ENCODE measurements at regions not wholly inside any gene's neighbourhood (a gene's known extent, or its start where the extent isn't known, plus 50 kb on each side); places are given as distances from the start of the nearest gene placed in this dataset.

DNA sequence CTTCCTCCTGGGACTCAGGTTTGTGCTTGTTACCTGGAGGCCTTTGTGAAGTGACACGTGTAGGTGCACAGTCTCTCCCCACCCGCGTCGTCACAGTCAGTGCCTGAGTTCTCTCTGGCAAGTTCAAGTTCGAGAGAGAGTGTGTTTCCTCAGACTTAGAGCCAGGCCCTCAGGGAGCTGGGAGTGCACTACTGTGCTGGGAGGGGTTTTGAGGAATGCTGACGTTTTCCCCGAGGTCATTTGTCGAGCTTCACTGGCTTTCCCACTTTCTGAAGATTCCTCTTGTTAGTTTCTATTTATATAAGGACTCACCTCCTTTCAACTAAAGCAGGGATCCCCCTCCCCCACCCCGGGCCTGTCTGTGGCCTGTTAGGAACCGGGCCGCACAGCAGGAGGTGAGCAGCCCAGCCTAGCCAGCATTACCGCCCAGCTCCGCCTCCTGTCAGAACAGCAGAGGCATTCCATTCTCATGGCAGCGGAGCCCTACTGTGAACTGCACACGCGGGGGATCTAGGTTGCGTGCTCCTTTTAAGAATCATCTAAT, 209.2 kb downstream of the DIRAS2 start:
- Histone ChIP-seq H3K4me3 (ENCODE audit: low read depth, low read length) (peak overlapping the region; percentile 57), H3K9me3 (ENCODE audit: control insufficient read depth, insufficient read depth, low read length) (no peaks in the 10 kb centered on the region; the same call in 1 of the 2 replicates), H3K27ac (ENCODE audit: low read depth, low read length) (peak overlapping the region; percentile 81), H3K4me1 (ENCODE audit: control insufficient read depth, insufficient read depth, low read length) (peaks cover 35% of the 10 kb centered on the region), H3K9ac (ENCODE audit: low read depth, low read length) (no peak overlapping the region), H3K36me3 (ENCODE audit: control insufficient read depth, insufficient read depth, low read length) (peaks cover 5% of the 10 kb centered on the region; the same call in 1 of the 2 replicates), H3K27me3 (ENCODE audit: control insufficient read depth, insufficient read depth, low read length) (peaks cover 15% of the 10 kb centered on the region)

DNA sequence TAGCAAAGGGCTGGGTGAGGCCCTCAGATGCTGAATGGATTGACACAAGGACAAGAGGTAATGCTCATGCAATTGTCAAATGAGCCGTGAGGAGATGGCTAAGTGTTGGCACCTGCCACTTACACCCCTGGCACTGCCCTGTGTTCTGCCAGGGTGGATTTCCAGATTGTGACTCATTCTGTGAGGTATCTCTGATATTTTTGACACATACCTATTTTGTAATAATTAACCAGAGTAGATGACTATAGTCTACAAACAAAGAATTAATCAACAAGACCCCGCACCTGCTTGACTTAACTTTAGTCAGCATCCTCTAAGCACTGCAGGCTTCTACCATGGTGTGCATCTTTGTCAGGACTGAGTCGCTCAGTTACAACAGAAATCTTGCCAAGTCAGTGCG, 200.8 kb downstream of the DIRAS2 start:
- Histone ChIP-seq H3K9me3 (ENCODE audit: control insufficient read depth, insufficient read depth, low read length) (no peaks in the 10 kb centered on the region; the same call in 1 of the 2 replicates), H3K27ac (ENCODE audit: low read depth, low read length) (no peak overlapping the region), H3K9ac (ENCODE audit: low read depth, low read length) (no peak overlapping the region), H3K36me3 (ENCODE audit: control insufficient read depth, insufficient read depth, low read length) (no peaks in the 10 kb centered on the region), H3K27me3 (ENCODE audit: control insufficient read depth, insufficient read depth, low read length) (no peaks in the 10 kb centered on the region), H3K4me3 (ENCODE audit: low read depth, low read length) (no peak overlapping the region), H3K4me1 (ENCODE audit: control insufficient read depth, insufficient read depth, low read length) (peaks cover 23% of the 10 kb centered on the region)

DNA sequence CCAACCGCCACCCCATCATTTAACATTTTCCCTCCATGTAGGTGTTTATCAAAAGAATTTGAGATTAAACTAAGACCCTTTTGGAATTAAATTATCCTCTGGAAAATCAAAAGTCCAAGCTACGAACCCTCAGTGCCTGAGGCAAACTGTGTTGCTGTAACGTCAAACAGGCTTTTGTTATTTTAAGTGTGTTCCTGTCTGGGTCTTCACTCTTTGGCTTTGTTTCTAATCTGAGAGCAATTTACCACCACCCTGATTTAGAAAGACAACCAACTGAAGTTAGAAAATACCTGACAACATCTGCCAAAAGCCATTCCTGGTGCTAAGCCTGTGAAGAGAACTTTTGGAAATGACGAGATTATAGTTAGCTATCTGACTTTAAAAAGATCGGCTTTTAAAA, 199.9 kb downstream of the DIRAS2 start:
- Histone ChIP-seq H3K4me1 (ENCODE audit: control insufficient read depth, insufficient read depth, low read length) (peaks cover 20% of the 10 kb centered on the region), H3K36me3 (ENCODE audit: control insufficient read depth, insufficient read depth, low read length) (no peaks in the 10 kb centered on the region), H3K9ac (ENCODE audit: low read depth, low read length) (no peak overlapping the region), H3K27ac (ENCODE audit: low read depth, low read length) (no peak overlapping the region), H3K4me3 (ENCODE audit: low read depth, low read length) (no peak overlapping the region; the same call in 1 of the 2 replicates), H3K9me3 (ENCODE audit: control insufficient read depth, insufficient read depth, low read length) (no peaks in the 10 kb centered on the region; the same call in 1 of the 2 replicates), H3K27me3 (ENCODE audit: control insufficient read depth, insufficient read depth, low read length) (no peaks in the 10 kb centered on the region)

DNA sequence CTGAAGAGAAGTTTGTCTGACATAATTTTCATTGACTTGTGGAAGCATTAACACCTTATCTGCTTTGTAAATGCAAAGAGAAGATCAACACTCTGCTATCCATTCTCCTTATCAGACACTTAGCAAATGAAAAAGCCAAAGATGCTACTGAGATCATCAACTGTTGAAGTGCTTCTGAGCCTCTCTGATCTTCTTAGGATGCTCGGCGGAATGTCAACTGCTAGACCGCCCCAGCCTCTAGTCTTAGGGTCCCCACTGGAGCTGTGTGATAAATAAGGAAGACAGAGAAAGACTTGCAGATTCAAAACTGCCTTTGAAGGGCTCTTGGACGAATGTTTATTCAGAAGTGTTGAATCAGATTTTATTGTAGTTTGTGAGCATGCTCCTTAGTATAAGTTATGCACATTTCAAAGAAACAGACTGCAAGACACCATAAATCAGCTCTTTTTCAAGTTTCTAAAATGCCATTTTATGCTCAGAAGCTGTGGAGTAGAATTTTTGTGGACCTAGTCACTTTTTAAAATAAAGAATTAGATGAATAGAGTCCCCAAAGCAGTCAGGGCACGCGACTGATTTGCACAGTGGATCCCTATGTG, 197.9 kb downstream of the DIRAS2 start:
- no peak overlapping the region for H3K9ac ChIP-seq (ENCODE audit: low read depth, low read length)
- peaks cover 20% of the 10 kb centered on the region for H3K4me1 ChIP-seq (ENCODE audit: control insufficient read depth, insufficient read depth, low read length)
- no peaks in the 10 kb centered on the region for H3K9me3 ChIP-seq (ENCODE audit: control insufficient read depth, insufficient read depth, low read length)
- H3K27ac ChIP-seq (ENCODE audit: low read depth, low read length): no peak overlapping the region
- no peaks in the 10 kb centered on the region for H3K36me3 ChIP-seq (ENCODE audit: control insufficient read depth, insufficient read depth, low read length)
- no peaks in the 10 kb centered on the region for H3K27me3 ChIP-seq (ENCODE audit: control insufficient read depth, insufficient read depth, low read length)
- no peak overlapping the region for H3K4me3 ChIP-seq (ENCODE audit: low read depth, low read length)

DNA sequence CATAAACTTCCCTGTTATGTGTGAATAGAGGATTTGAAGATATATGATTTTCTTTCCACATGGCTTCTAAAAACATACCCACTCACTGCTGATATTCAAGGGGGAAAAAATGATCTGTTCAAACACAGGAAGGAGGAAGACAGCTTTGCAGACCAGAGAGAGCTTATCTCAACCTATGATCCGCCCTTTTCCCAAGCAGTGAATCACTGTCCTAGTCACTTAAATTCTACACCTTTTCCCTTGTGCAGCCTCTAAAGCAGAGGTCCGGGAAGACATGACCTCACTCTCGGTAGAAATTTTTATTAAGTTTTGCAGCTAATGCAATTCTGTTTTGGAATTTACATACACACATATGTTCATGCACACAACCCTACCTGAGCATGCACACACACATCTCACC, 197.2 kb downstream of the DIRAS2 start:
- H3K27ac ChIP-seq (ENCODE audit: low read depth, low read length): no peak overlapping the region
- H3K4me3 ChIP-seq (ENCODE audit: low read depth, low read length): no peak overlapping the region
- H3K9me3 ChIP-seq (ENCODE audit: control insufficient read depth, insufficient read depth, low read length): no peaks in the 10 kb centered on the region
- H3K9ac ChIP-seq (ENCODE audit: low read depth, low read length): no peak overlapping the region
- H3K4me1 ChIP-seq (ENCODE audit: control insufficient read depth, insufficient read depth, low read length): peaks cover 20% of the 10 kb centered on the region
- no peaks in the 10 kb centered on the region for H3K27me3 ChIP-seq (ENCODE audit: control insufficient read depth, insufficient read depth, low read length)
- H3K36me3 ChIP-seq (ENCODE audit: control insufficient read depth, insufficient read depth, low read length): no peaks in the 10 kb centered on the region

DNA sequence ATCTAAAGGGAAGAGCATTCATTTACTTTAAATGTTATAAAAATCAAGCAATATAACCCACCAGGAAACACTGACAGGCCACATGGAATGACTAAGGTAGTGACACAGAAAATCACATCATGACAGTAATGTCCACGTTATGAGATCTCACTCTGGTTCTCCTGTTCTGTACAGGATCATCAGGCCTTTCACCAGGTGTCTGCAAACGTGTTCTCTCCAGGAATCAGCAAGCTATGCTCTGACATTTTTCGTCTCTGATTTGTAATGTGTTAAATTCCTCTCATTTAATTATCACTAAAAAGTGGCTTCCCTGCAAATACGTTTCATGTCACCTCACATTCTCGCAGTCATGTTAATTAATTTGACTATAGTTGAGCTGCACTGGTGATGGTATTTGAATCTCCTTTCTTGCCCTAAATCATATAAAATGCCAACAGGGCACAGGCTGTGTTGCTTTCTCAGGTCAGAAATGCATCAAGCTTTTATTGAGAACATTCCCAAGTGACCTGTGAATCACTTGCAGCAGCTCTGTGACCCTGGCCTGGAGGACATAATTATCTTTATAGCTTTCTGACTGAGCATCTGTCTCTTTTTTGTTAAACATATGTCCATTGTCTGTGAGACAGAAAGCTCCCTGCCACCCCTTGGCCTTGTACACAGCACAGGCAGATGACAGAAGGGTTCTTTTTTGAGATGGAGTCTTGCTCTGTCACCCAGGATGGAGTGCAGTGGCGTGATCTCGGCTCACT, 196.2 kb downstream of the DIRAS2 start:
- no peak overlapping the region for H3K9ac ChIP-seq (ENCODE audit: low read depth, low read length)
- H3K27ac ChIP-seq (ENCODE audit: low read depth, low read length): no peak overlapping the region
- no peak overlapping the region for H3K4me3 ChIP-seq (ENCODE audit: low read depth, low read length)

DNA sequence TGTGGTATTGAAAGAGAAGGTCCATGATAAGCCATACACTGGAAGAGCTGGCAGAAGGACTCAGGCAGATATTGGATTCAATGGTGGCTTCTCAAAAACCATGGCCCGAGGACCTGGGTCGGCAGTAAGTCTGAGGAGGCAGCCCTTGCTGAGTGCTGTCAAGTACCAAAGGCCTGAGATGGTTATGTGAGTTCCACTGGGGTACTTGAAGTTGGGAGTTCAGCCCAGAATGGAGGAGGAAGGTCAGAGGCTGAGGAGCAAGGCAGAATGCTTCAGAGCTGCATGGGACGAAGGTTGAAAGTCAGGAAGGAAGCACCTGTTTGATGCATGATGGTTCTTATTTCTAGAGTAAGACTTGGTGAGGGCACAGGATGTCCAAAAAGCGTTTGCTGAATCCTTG, 194.9 kb downstream of the DIRAS2 start:
- Histone ChIP-seq H3K4me1 (ENCODE audit: control insufficient read depth, insufficient read depth, low read length) (peaks cover 12% of the 10 kb centered on the region), H3K9me3 (ENCODE audit: control insufficient read depth, insufficient read depth, low read length) (no peaks in the 10 kb centered on the region), H3K36me3 (ENCODE audit: control insufficient read depth, insufficient read depth, low read length) (no peaks in the 10 kb centered on the region), H3K9ac (ENCODE audit: low read depth, low read length) (no peak overlapping the region), H3K27ac (ENCODE audit: low read depth, low read length) (no peak overlapping the region), H3K27me3 (ENCODE audit: control insufficient read depth, insufficient read depth, low read length) (no peaks in the 10 kb centered on the region), H3K4me3 (ENCODE audit: low read depth, low read length) (no peak overlapping the region)

More for the DNA sequence above, 196.2 kb downstream of the DIRAS2 start:
- no peaks in the 10 kb centered on the region for H3K36me3 ChIP-seq (ENCODE audit: control insufficient read depth, insufficient read depth, low read length)
- H3K9me3 ChIP-seq (ENCODE audit: control insufficient read depth, insufficient read depth, low read length): no peaks in the 10 kb centered on the region
- no peaks in the 10 kb centered on the region for H3K27me3 ChIP-seq (ENCODE audit: control insufficient read depth, insufficient read depth, low read length)
- H3K4me1 ChIP-seq (ENCODE audit: control insufficient read depth, insufficient read depth, low read length): peaks cover 20% of the 10 kb centered on the region

DNA sequence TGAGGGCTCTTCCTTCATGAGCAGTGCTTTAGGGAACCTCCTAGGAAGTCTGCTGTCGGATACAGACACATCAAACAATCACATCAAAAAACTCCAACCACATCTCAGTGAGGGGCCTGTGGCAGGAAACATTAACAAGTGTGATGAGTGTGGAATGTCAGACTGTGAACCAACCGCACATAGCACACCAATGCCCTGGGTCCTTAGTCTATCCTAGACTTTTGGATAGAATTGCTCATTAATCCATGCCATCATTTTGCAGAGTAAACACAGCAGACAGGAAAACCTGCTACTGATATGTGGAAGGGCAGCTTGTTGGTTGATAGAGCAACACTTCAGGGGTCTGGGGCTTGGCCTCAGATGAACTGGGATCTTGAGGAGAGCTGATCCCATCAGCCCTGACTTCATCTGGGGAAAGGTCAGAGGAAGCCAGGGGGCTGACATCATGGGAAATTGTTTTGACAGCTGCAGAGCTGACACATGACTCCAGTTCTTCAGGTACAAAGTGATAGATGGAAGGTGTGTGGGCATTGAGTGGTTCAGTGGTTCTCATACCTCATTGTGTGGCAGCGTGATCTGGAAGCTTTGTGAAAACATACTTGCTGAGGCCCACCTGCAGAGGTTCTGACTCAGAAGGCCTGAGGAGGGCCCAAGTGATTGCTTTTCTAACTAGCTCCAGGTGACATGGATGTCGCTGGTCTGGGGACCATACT, 193.3 kb downstream of the DIRAS2 start:
- no peak overlapping the region for H3K27ac ChIP-seq (ENCODE audit: low read depth, low read length)
- no peaks in the 10 kb centered on the region for H3K27me3 ChIP-seq (ENCODE audit: control insufficient read depth, insufficient read depth, low read length)
- H3K4me3 ChIP-seq (ENCODE audit: low read depth, low read length): no peak overlapping the region
- no peaks in the 10 kb centered on the region for H3K9me3 ChIP-seq (ENCODE audit: control insufficient read depth, insufficient read depth, low read length)
- H3K36me3 ChIP-seq (ENCODE audit: control insufficient read depth, insufficient read depth, low read length): no peaks in the 10 kb centered on the region
- no peak overlapping the region for H3K9ac ChIP-seq (ENCODE audit: low read depth, low read length)
- H3K4me1 ChIP-seq (ENCODE audit: control insufficient read depth, insufficient read depth, low read length): no peaks in the 10 kb centered on the region

DNA sequence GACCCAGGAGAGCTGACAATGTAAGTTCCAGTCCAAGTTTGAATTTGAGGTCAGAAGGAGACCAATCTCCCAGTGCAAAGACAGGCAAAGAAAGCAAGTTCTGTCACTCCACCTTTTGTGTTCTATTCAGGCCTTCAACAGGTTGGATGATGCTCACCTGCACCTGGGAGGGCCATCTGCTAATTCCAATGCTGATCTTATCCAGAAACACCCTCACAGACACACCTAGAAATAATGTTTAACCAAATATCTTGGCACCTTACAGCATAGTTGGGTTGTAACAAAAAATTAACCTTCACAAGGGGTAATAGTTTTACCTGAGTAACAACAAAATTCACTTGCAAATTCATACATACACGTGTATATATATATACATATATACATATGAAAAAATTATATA, 190.8 kb downstream of the DIRAS2 start:
- Histone ChIP-seq H3K27ac (ENCODE audit: low read depth, low read length) (no peak overlapping the region), H3K9me3 (ENCODE audit: control insufficient read depth, insufficient read depth, low read length) (no peaks in the 10 kb centered on the region), H3K4me1 (ENCODE audit: control insufficient read depth, insufficient read depth, low read length) (no peaks in the 10 kb centered on the region), H3K9ac (ENCODE audit: low read depth, low read length) (no peak overlapping the region), H3K4me3 (ENCODE audit: low read depth, low read length) (no peak overlapping the region), H3K27me3 (ENCODE audit: control insufficient read depth, insufficient read depth, low read length) (no peaks in the 10 kb centered on the region), H3K36me3 (ENCODE audit: control insufficient read depth, insufficient read depth, low read length) (no peaks in the 10 kb centered on the region)

DNA sequence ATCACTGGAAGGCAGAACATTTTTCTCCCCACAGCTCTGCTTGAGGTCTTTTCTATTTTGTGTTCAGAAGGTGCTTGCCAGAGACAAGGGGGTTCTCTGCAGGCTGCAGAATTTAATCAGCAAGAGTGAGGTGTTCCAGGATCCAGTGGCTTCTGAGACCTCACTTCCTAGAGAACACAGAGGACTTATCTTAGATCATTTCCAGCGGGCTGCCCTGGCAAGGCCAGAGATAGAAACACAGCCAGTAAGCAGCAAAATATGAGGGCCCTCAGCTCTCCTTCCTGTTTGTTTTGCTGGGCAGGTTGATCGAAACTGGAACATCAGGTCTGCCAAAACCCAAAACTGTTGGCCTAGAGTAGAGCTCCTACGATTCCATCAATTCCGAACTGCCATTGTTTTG, 187.3 kb downstream of the DIRAS2 start:
- H3K27me3 ChIP-seq (ENCODE audit: control insufficient read depth, insufficient read depth, low read length): no peaks in the 10 kb centered on the region
- H3K36me3 ChIP-seq (ENCODE audit: control insufficient read depth, insufficient read depth, low read length): no peaks in the 10 kb centered on the region
- H3K9me3 ChIP-seq (ENCODE audit: control insufficient read depth, insufficient read depth, low read length): no peaks in the 10 kb centered on the region
- H3K4me1 ChIP-seq (ENCODE audit: control insufficient read depth, insufficient read depth, low read length): peaks cover 5% of the 10 kb centered on the region; the same call in 1 of the 2 replicates
- no peak overlapping the region for H3K9ac ChIP-seq (ENCODE audit: low read depth, low read length)
- no peak overlapping the region for H3K4me3 ChIP-seq (ENCODE audit: low read depth, low read length)
- H3K27ac ChIP-seq (ENCODE audit: low read depth, low read length): no peak overlapping the region
